DND-41 (cell line): ENCODE measurements at regions not wholly inside any gene's neighbourhood (a gene's known extent, or its start where the extent isn't known, plus 50 kb on each side); places are given as distances from the start of the nearest gene placed in this dataset.

Experiments used
- ATAC-seq: fragments of 200-7000 bp; cut with Tn5 transposase; 3 replicates; pipeline ENCODE4 v1.9.1; 2021; ENCODE audit warnings: low read depth; ENCODE audit not compliant: insufficient read depth
- DNase-seq: peaks from one replicate; pipeline ENCODE4 v3.0.0-alpha.2; 2020
- H2AFZ ChIP-seq: 2 replicates; pipeline ENCODE4 v1.6.0; 2012; ENCODE audit warnings: low read depth, low read length
- H3K27ac ChIP-seq: 2 replicates; pipeline ENCODE4 v1.5.1; 2012; ENCODE audit warnings: low read length, inconsistent platforms
- H3K27me3 ChIP-seq: fragments of 200-600 bp; sonication (generic); 2 replicates; pipeline ENCODE4 v1.6.0; 2012; ENCODE audit warnings: low read length, mild to moderate bottlenecking, inconsistent platforms; ENCODE audit not compliant: insufficient read depth, poor library complexity
- H3K36me3 ChIP-seq: 2 replicates; pipeline ENCODE4 v1.5.1; 2012; ENCODE audit warnings: low read length, inconsistent platforms; ENCODE audit not compliant: insufficient read depth
- H3K4me1 ChIP-seq: 2 replicates; pipeline ENCODE4 v1.5.1; 2012; ENCODE audit warnings: mild to moderate bottlenecking, low read length; ENCODE audit not compliant: insufficient read depth
- H3K4me2 ChIP-seq: 2 replicates; pipeline ENCODE4 v1.6.0; 2012; ENCODE audit warnings: mild to moderate bottlenecking, moderate library complexity, low read length, inconsistent platforms; ENCODE audit not compliant: insufficient read depth
- H3K4me3 ChIP-seq, 2 experiments: fragments of 200-600 bp in 1 of 2; shearing (Covaris generic) in 1 of 2; 2 replicates each; pipeline ENCODE4 v1.5.1; 2012 to 2016; ENCODE audit warnings: inconsistent platforms in 2 of 2, low read length in 2 of 2, mild to moderate bottlenecking in 2 of 2, low read depth in 1 of 2, moderate library complexity in 1 of 2
- H3K79me2 ChIP-seq: 2 replicates; pipeline ENCODE4 v1.6.0; 2012; ENCODE audit warnings: low read length, inconsistent platforms; ENCODE audit not compliant: insufficient read depth
- H3K9ac ChIP-seq: 2 replicates; pipeline ENCODE4 v1.6.0; 2012; ENCODE audit warnings: low read depth, mild to moderate bottlenecking, inconsistent platforms, low read length, moderate library complexity
- H3K9me3 ChIP-seq: 2 replicates; pipeline ENCODE4 v1.5.1; 2012; ENCODE audit warnings: low read length, moderate library complexity, mild to moderate bottlenecking, inconsistent platforms; ENCODE audit not compliant: insufficient read depth, severe bottlenecking
- H4K20me1 ChIP-seq: 2 replicates; pipeline ENCODE4 v1.6.0; 2012; ENCODE audit warnings: low read length; ENCODE audit not compliant: insufficient read depth
- CTCF ChIP-seq: IDR thresholded peaks from 2 replicates; pipeline ENCODE4 v1.5.1; 2012; ENCODE audit warnings: borderline replicate concordance, low read length, moderate library complexity, mild to moderate bottlenecking; ENCODE audit not compliant: poor library complexity, severe bottlenecking; ENCODE audit errors: extremely low read depth
- EZH2 ChIP-seq: IDR thresholded peaks from 3 replicates; pipeline ENCODE4 v1.6.1; 2012; ENCODE audit warnings: borderline replicate concordance, low read depth, mild to moderate bottlenecking, moderate library complexity, low read length, inconsistent platforms; ENCODE audit not compliant: severe bottlenecking

GRCh38 chr19:16015805-16016173 lies 60.5 kb upstream of the TPM4 start:
- Histone ChIP-seq H4K20me1 (no peaks in the 10 kb centered on the region), H3K4me3 (no peak overlapping the region), H3K36me3 (no peaks in the 10 kb centered on the region), H3K9me3 (no peaks in the 10 kb centered on the region), H3K4me1 (no peaks in the 10 kb centered on the region), H3K27me3 (no peaks in the 10 kb centered on the region), H2AFZ (no peak overlapping the region), H3K27ac (no peak overlapping the region), H3K4me2 (no peak overlapping the region), H3K79me2 (no peaks in the 10 kb centered on the region), H3K9ac (no peak overlapping the region)
- DNase-seq = no peak
- no peak for TF ChIP-seq CTCF
- no peak for TF ChIP-seq EZH2
- ATAC-seq = no peak

- no peaks in the 10 kb centered on the region for H3K27me3 ChIP-seq
- H3K79me2 ChIP-seq = no peaks in the 10 kb centered on the region
- no peaks in the 10 kb centered on the region for H4K20me1 ChIP-seq
- no peaks in the 10 kb centered on the region for H3K4me1 ChIP-seq
- no peaks in the 10 kb centered on the region for H3K36me3 ChIP-seq
- DNase-seq = no peak
- TF ChIP-seq CTCF (no peak), EZH2 (no peak)
- no peaks in the 10 kb centered on the region for H3K9me3 ChIP-seq
- H3K4me2 ChIP-seq = no peak overlapping the region
- H3K27ac ChIP-seq = no peak overlapping the region
- no peak overlapping the region for H3K9ac ChIP-seq
- no peak overlapping the region for H3K4me3 ChIP-seq
- no peak for ATAC-seq
- H2AFZ ChIP-seq = no peak overlapping the region
Observed at GRCh38 chr19:16016226-16017137, 59.8 kb upstream of the TPM4 start.

GRCh38 chr19:16017138-16017490 lies 59.2 kb upstream of the TPM4 start:
- ATAC-seq (no peak), DNase-seq (no peak)
- no peaks in the 10 kb centered on the region for H3K9me3 ChIP-seq
- H3K4me2 ChIP-seq = no peak overlapping the region
- no peak overlapping the region for H3K9ac ChIP-seq
- H3K36me3 ChIP-seq = no peaks in the 10 kb centered on the region
- no peaks in the 10 kb centered on the region for H3K79me2 ChIP-seq
- TF ChIP-seq CTCF (no peak), EZH2 (no peak)
- no peak overlapping the region for H3K4me3 ChIP-seq
- H4K20me1 ChIP-seq = no peaks in the 10 kb centered on the region
- no peak overlapping the region for H2AFZ ChIP-seq
- H3K27me3 ChIP-seq = no peaks in the 10 kb centered on the region
- no peak overlapping the region for H3K27ac ChIP-seq
- H3K4me1 ChIP-seq = no peaks in the 10 kb centered on the region
